H1 (cell line): ENCODE measurements at regions not wholly inside any gene's neighbourhood (a gene's known extent, or its start where the extent isn't known, plus 50 kb on each side); places are given as distances from the start of the nearest gene placed in this dataset.
"Not testable (repeated sequence)": the region's sequence is repeated elsewhere in the genome, so short reads cannot be mapped to it uniquely, and the experiment has no call there.

Source experiments
- CTCF ChIA-PET: fragments of 300-600 bp; sonication (Branson Sonifier 250); formaldehyde crosslinking; loops from one replicate; lab custom pipeline; 2021; ENCODE audit not compliant: partially characterized antibody; lab: Charles Lee
- POLR2A ChIA-PET: fragments of 300-600 bp; sonication (Branson Sonifier 250); formaldehyde crosslinking; loops from one replicate; lab custom pipeline; 2021; ENCODE audit warnings: inconsistent platforms; ENCODE audit not compliant: partially characterized antibody; lab: Charles Lee
- DNase-seq, 2 experiments: peaks; one replicate each; pipeline versions ENCODE4 v3.0.0 to v3.0.0-alpha.2; 2010 to 2022; ENCODE audit warnings: low spot score in 2 of 2, low read depth in 1 of 2, mixed read lengths in 1 of 2
- FAIRE-seq: peaks from 2 replicates; lab custom pipeline; 2011; peaks lifted over from hg19 to GRCh38; lab: Jason Lieb, UNC
- H2AFZ ChIP-seq: 2 replicates; pipeline ENCODE4 v1.8.1; 2012; ENCODE audit warnings: low read length, inconsistent platforms
- H2AK5ac ChIP-seq: 2 replicates; pipeline ENCODE4 v1.6.1; 2013; ENCODE audit warnings: low read depth, low read length
- H2BK120ac ChIP-seq: replicated peaks from 2 replicates; pipeline ENCODE3; 2013; ENCODE audit warnings: low read depth, low read length, inconsistent platforms
- H2BK12ac ChIP-seq: 2 replicates; pipeline ENCODE4 v1.6.1; 2013; ENCODE audit warnings: low read depth, low read length
- H2BK15ac ChIP-seq: 2 replicates; pipeline ENCODE4 v1.6.1; 2013; ENCODE audit warnings: low read length
- H2BK20ac ChIP-seq: 2 replicates; pipeline ENCODE4 v1.6.1; 2013; ENCODE audit warnings: low read length
- H2BK5ac ChIP-seq: 2 replicates; pipeline ENCODE4 v1.6.1; 2013; ENCODE audit warnings: low read depth, low read length
- H3K14ac ChIP-seq: 2 replicates; pipeline ENCODE4 v1.6.1; 2013; ENCODE audit warnings: inconsistent platforms; ENCODE audit not compliant: insufficient read length
- H3K18ac ChIP-seq: 2 replicates; pipeline ENCODE4 v1.6.1; 2013; ENCODE audit warnings: low read length; ENCODE audit errors: extremely low read depth
- H3K23ac ChIP-seq: 2 replicates; pipeline ENCODE4 v1.6.1; 2013; ENCODE audit warnings: inconsistent platforms; ENCODE audit not compliant: insufficient read length
- H3K23me2 ChIP-seq: 2 replicates; pipeline ENCODE4 v1.6.1; 2013; ENCODE audit warnings: low read depth, low read length
- H3K27ac ChIP-seq: 2 replicates; pipeline ENCODE4 v1.6.1; 2011; ENCODE audit warnings: low read depth, low read length, inconsistent platforms
- H3K27me3 ChIP-seq, 4 experiments: replicated peaks in 1 of 4; 1 replicate in 1 of 4; 2 replicates in 3 of 4; pipeline versions ENCODE4 v1.6.1 to v1.8.1; 2011 to 2013; ENCODE audit warnings: low read length in 3 of 4, mild to moderate bottlenecking in 3 of 4, inconsistent platforms in 2 of 4, mixed read lengths in 2 of 4, moderate library complexity in 1 of 4; ENCODE audit not compliant: control insufficient read depth in 3 of 4, insufficient read depth in 3 of 4; ENCODE audit errors: extremely low read depth in 1 of 4
- H3K36me3 ChIP-seq, 4 experiments: 2 replicates each; pipeline versions ENCODE4 v1.6.1 to v1.8.1; 2011 to 2013; ENCODE audit warnings: mild to moderate bottlenecking in 4 of 4, low read length in 3 of 4, moderate library complexity in 2 of 4, control low read depth in 1 of 4, inconsistent platforms in 1 of 4; ENCODE audit not compliant: insufficient read depth in 4 of 4, control insufficient read depth in 2 of 4
- H3K4ac ChIP-seq: replicated peaks from 2 replicates; pipeline ENCODE3; 2013; ENCODE audit warnings: low read length, low read depth, mixed read lengths, inconsistent platforms; ENCODE audit not compliant: insufficient read length
- H3K4me1 ChIP-seq, 4 experiments: replicated peaks in 1 of 4; 1 replicate in 1 of 4; 2 replicates in 3 of 4; pipeline versions ENCODE4 v1.6.1 to v1.8.1; 2011 to 2013; ENCODE audit warnings: low read length in 3 of 4, inconsistent platforms in 2 of 4, mixed read lengths in 1 of 4; ENCODE audit not compliant: insufficient read depth in 4 of 4, control insufficient read depth in 3 of 4
- H3K4me2 ChIP-seq, 2 experiments: 2 replicates each; pipeline versions ENCODE4 v1.6.1 to v1.8.1; 2011 to 2013; ENCODE audit warnings: low read depth in 2 of 2, low read length in 2 of 2, control low read depth in 1 of 2, inconsistent platforms in 1 of 2, mild to moderate bottlenecking in 1 of 2; ENCODE audit not compliant: insufficient read depth in 1 of 2
- H3K4me3 ChIP-seq, 4 experiments: fragments of 200-600, 300-600 bp in 1 of 4; sonication (generic), shearing (Covaris generic), sonication (Bioruptor Twin) in 1 of 4; 2 replicates each; pipeline versions ENCODE4 v1.5.1 to v1.8.1; 2011 to 2016; ENCODE audit warnings: low read length in 4 of 4, low read depth in 3 of 4, control low read depth in 2 of 4, inconsistent platforms in 2 of 4, mild to moderate bottlenecking in 2 of 4, mixed read lengths in 1 of 4, moderate library complexity in 1 of 4; ENCODE audit not compliant: insufficient read depth in 2 of 4; ENCODE audit errors: extremely low read depth in 1 of 4
- H3K56ac ChIP-seq: replicated peaks from 2 replicates; pipeline ENCODE3; 2013; ENCODE audit warnings: low read depth, mild to moderate bottlenecking, mixed read lengths, low read length, inconsistent platforms; ENCODE audit not compliant: insufficient read length
- H3K79me1 ChIP-seq: 2 replicates; pipeline ENCODE4 v1.6.1; 2013; ENCODE audit warnings: low read depth, low read length, control low read depth
- H3K79me2 ChIP-seq, 2 experiments: 2 replicates each; pipeline versions ENCODE4 v1.6.1 to v1.8.1; 2012 to 2013; ENCODE audit warnings: low read length in 2 of 2, mild to moderate bottlenecking in 2 of 2, inconsistent platforms in 1 of 2; ENCODE audit not compliant: insufficient read depth in 2 of 2, control insufficient read depth in 1 of 2
- H3K9ac ChIP-seq, 4 experiments: replicated peaks in 1 of 4; 1 replicate in 1 of 4; 2 replicates in 3 of 4; pipeline versions ENCODE4 v1.6.1 to v1.8.1; 2011 to 2013; ENCODE audit warnings: low read depth in 3 of 4, low read length in 3 of 4, control low read depth in 2 of 4, mild to moderate bottlenecking in 2 of 4, moderate library complexity in 2 of 4, inconsistent platforms in 1 of 4; ENCODE audit errors: extremely low read depth in 1 of 4
- H3K9me3 ChIP-seq, 2 experiments: 2 replicates each; pipeline versions ENCODE4 v1.6.1 to v1.8.1; 2012 to 2013; ENCODE audit warnings: mild to moderate bottlenecking in 2 of 2, moderate library complexity in 2 of 2, control low read depth in 1 of 2, inconsistent platforms in 1 of 2, low read depth in 1 of 2, low read length in 1 of 2, mixed read lengths in 1 of 2; ENCODE audit not compliant: insufficient read depth in 2 of 2
- H4K20me1 ChIP-seq, 2 experiments: replicated peaks in 1 of 2; 2 replicates each; pipeline versions ENCODE3 to v1.8.1; 2011 to 2013; ENCODE audit warnings: inconsistent platforms in 2 of 2, low read length in 2 of 2, mild to moderate bottlenecking in 1 of 2; ENCODE audit not compliant: insufficient read depth in 2 of 2, control insufficient read depth in 1 of 2
- H4K5ac ChIP-seq: 2 replicates; pipeline ENCODE4 v1.6.1; 2013; ENCODE audit warnings: low read length, low read depth, mixed read lengths, inconsistent platforms; ENCODE audit not compliant: insufficient read length
- H4K8ac ChIP-seq: 2 replicates; pipeline ENCODE4 v1.8.0; 2013; ENCODE audit warnings: mild to moderate bottlenecking, moderate library complexity, low read length, inconsistent platforms; ENCODE audit not compliant: insufficient read depth; ENCODE audit errors: extremely low read depth
- H4K91ac ChIP-seq: replicated peaks from 2 replicates; pipeline ENCODE3; 2013; ENCODE audit warnings: low read length, mixed read lengths, inconsistent platforms; ENCODE audit not compliant: insufficient read length
- CREB1 ChIP-seq: IDR thresholded peaks from 2 replicates; pipeline ENCODE4 v1.6.1; 2012; ENCODE audit warnings: inconsistent platforms
- EZH2 ChIP-seq: fragments of 200-600 bp; sonication (generic); IDR thresholded peaks from 2 replicates; pipeline ENCODE4 v1.7.1; 2012; ENCODE audit warnings: low read depth, mild to moderate bottlenecking, moderate library complexity, low read length, inconsistent platforms; ENCODE audit not compliant: severe bottlenecking
- KDM1A ChIP-seq: fragments of 200-600, 300-600 bp; sonication (generic); IDR thresholded peaks from 2 replicates; pipeline ENCODE4 v1.7.1; 2016; ENCODE audit warnings: mild to moderate bottlenecking, low read length, borderline replicate concordance
- POLR2AphosphoS5 ChIP-seq: IDR thresholded peaks from 2 replicates; pipeline ENCODE4 v1.6.1; 2011; ENCODE audit warnings: low read depth, low read length
- SP2 ChIP-seq: IDR thresholded peaks from 2 replicates; pipeline ENCODE4 v1.6.1; 2012; ENCODE audit warnings: mild to moderate bottlenecking, low read length, inconsistent platforms
- TAF7 ChIP-seq: optimal IDR thresholded peaks from 2 replicates; pipeline ENCODE3; 2011; ENCODE audit warnings: low read depth, mild to moderate bottlenecking, inconsistent platforms, low read length, moderate library complexity, borderline replicate concordance
- TF ChIP-seq, protein P1 (sequence below), 3 experiments: IDR thresholded peaks; 1 replicate in 2 of 3; 2 replicates in 1 of 3; pipeline versions ENCODE4 v1.5.1 to v1.6.1; 2011; ENCODE audit warnings: low read length in 3 of 3, mild to moderate bottlenecking in 3 of 3, inconsistent platforms in 2 of 3, low read depth in 1 of 3, moderate library complexity in 1 of 3; ENCODE audit not compliant: insufficient read depth in 1 of 3; ENCODE audit errors: control extremely low read depth in 1 of 3

DNA sequence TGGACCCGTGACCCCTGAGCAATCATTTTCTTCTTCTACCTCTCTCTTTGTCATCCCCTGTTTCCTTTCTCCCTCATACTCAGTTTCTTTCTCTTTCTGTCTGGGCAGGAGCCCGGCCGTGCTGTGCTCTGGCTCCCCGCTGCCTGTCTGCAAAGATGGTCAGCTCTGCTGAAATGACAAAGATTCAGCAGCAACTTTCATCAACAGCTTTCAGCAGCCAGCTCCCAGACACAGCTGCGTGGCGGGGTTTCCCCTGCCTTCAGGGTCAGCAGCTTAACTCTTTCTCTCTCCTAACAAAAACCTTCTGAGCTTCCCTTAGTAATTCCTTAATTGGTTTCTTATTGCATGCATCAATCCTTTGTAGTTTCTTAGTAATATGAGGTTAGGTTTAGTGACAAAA, 1234.4 kb downstream of the CNTNAP5 start (continued):
- TF ChIP-seq, protein P1, sequence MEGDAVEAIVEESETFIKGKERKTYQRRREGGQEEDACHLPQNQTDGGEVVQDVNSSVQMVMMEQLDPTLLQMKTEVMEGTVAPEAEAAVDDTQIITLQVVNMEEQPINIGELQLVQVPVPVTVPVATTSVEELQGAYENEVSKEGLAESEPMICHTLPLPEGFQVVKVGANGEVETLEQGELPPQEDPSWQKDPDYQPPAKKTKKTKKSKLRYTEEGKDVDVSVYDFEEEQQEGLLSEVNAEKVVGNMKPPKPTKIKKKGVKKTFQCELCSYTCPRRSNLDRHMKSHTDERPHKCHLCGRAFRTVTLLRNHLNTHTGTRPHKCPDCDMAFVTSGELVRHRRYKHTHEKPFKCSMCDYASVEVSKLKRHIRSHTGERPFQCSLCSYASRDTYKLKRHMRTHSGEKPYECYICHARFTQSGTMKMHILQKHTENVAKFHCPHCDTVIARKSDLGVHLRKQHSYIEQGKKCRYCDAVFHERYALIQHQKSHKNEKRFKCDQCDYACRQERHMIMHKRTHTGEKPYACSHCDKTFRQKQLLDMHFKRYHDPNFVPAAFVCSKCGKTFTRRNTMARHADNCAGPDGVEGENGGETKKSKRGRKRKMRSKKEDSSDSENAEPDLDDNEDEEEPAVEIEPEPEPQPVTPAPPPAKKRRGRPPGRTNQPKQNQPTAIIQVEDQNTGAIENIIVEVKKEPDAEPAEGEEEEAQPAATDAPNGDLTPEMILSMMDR (IDR thresholded peaks at IDR 0.05; ENCODE audit: control extremely low read depth in 1 of 3, insufficient read depth in 1 of 3, low read depth in 1 of 3, low read length in 3 of 3): no peak
- no peak for TF ChIP-seq EZH2
- TF ChIP-seq POLR2AphosphoS5: no peak
- TF ChIP-seq CREB1: no peak
- TF ChIP-seq SP2: no peak
- TF ChIP-seq TAF7: no peak
- no peak for TF ChIP-seq KDM1A

DNA sequence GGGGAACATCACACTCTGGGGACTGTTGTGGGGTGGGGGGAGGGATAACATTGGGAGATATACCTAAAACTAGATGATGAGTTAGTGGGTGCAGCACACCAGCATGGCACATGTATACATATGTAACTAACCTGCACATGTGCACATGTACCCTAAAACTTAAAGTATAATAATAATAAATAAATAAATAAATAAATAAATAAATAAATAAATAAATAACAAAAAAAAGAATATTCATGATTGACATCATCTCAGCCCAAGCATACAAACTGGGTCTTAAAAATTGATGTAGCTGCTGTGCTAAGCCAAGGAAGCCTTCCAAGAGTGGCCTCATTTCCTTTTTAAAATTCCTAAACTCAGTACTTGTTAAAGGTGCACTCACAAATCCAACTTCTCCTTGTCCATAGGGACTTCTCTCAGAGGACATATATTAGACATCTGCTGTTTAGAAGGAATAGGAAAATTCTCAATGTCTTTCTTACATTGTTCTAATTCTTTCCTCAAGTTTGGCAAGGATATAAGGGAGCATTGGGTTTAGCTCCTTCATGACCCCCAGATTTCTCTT, 1235.4 kb downstream of the CNTNAP5 start:
- not testable (repeated sequence) for H3K27ac ChIP-seq

More for the DNA sequence above, 1235.4 kb downstream of the CNTNAP5 start:
- H4K91ac ChIP-seq, H4K20me1 ChIP-seq, FAIRE-seq, H3K4me2 ChIP-seq, H3K14ac ChIP-seq, H2BK5ac ChIP-seq, H3K79me1 ChIP-seq, H3K9me3 ChIP-seq, H3K4me1 ChIP-seq, H2BK12ac ChIP-seq, H2AFZ ChIP-seq, H2BK15ac ChIP-seq, POLR2A ChIA-PET, H2BK20ac ChIP-seq, H3K4ac ChIP-seq, DNase-seq, CTCF ChIA-PET, H3K36me3 ChIP-seq, H2BK120ac ChIP-seq, H3K79me2 ChIP-seq, H3K23ac ChIP-seq, H3K9ac ChIP-seq, H4K8ac ChIP-seq, H3K4me3 ChIP-seq, H3K23me2 ChIP-seq, H3K18ac ChIP-seq, H3K27me3 ChIP-seq, H4K5ac ChIP-seq, H2AK5ac ChIP-seq, H3K56ac ChIP-seq: not testable (repeated sequence)
